GM12864 (cell line): ENCODE measurements at regions not wholly inside any gene's neighbourhood (a gene's known extent, or its start where the extent isn't known, plus 50 kb on each side); places are given as distances from the start of the nearest gene placed in this dataset.
"Not testable (repeated sequence)": the region's sequence is repeated elsewhere in the genome, so short reads cannot be mapped to it uniquely, and the experiment has no call there.

Experiments used
- DNase-seq: peaks from one replicate; pipeline ENCODE4 v3.0.0-alpha.2; 2011; ENCODE audit warnings: low read depth
- H3K4me3 ChIP-seq: 2 replicates; pipeline ENCODE4 v1.5.1; 2011; ENCODE audit warnings: mild to moderate bottlenecking, low read depth, low read length, control low read depth
- TF ChIP-seq, protein P1 (sequence below): IDR thresholded peaks from 2 replicates; pipeline ENCODE4 v1.5.1; 2011; ENCODE audit warnings: low read depth, mild to moderate bottlenecking, moderate library complexity, low read length, control low read depth, inconsistent platforms; ENCODE audit errors: missing control alignments

DNA sequence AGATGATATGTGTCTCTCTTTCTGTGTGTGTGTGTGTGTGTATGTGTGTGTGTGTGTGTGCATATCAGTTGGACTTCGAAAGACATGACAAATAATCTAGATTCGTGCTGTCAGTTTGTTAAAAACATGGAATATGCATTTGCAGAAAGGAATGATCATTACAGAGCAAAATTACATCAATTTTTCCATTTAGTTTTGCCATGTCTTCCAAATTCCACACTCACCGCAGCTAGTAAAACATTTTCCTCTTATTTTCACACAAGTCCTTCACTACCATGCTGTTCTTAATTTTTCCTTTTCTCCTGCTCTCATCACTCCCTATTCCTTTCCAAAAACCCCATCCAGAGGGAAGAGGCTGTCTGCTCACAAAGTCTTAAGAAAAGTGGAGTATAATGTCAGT lies 1191.4 kb upstream of the SLC39A10 start:
- no peak for DNase-seq
- H3K4me3 ChIP-seq, result no peak overlapping the region
- TF ChIP-seq, protein P1, sequence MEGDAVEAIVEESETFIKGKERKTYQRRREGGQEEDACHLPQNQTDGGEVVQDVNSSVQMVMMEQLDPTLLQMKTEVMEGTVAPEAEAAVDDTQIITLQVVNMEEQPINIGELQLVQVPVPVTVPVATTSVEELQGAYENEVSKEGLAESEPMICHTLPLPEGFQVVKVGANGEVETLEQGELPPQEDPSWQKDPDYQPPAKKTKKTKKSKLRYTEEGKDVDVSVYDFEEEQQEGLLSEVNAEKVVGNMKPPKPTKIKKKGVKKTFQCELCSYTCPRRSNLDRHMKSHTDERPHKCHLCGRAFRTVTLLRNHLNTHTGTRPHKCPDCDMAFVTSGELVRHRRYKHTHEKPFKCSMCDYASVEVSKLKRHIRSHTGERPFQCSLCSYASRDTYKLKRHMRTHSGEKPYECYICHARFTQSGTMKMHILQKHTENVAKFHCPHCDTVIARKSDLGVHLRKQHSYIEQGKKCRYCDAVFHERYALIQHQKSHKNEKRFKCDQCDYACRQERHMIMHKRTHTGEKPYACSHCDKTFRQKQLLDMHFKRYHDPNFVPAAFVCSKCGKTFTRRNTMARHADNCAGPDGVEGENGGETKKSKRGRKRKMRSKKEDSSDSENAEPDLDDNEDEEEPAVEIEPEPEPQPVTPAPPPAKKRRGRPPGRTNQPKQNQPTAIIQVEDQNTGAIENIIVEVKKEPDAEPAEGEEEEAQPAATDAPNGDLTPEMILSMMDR, result no peak

DNA sequence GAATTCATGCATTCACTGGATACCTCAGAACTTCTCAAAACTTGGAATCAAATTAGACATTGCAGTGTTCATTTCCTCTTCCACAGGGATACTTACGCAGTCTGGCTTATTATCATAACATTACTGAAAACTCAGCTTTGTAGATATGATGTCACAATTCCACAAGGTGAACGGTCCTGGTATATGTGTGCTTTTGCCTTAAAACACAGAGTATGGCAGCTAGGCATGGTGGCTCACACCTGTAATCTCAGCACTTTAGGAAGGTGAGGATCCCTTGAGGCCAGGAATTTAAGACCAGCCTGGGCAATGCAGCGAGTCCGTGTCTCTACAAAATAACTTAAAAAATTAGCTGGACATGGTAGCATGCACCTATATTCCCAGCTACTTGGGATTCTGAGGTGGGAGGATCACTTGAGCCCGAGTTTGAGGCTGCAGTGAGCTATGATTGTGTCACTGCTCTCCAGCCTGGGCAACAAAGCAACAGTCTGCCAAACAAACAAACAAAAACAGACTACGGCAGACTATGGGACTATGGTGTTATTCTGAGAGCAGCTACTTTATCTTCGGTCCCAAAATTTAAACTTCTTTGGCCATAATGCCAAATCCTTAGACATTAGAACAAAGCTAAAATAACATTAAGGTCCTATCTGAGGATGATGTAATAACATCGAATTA lies 1191.9 kb upstream of the SLC39A10 start:
- no peak for DNase-seq
- no peak overlapping the region for H3K4me3 ChIP-seq
- TF ChIP-seq, protein P1, result no peak

DNA sequence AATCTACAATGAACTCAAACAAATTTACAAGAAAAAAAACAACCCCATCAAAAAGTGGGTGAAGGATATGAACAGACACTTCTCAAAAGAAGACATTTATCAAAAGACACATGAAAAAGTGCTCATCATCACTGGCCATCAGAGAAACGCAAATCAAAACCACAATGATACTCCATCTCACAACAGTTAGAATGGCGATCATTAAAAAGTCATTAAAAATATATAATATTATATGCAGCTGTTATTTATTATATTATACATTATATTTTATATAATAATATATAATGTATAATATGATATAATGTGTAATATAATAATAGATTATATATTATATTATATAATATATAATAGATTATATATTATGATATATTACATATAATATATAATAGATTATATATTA lies 1194.1 kb upstream of the SLC39A10 start:
- not testable (repeated sequence) for H3K4me3 ChIP-seq, DNase-seq

DNA sequence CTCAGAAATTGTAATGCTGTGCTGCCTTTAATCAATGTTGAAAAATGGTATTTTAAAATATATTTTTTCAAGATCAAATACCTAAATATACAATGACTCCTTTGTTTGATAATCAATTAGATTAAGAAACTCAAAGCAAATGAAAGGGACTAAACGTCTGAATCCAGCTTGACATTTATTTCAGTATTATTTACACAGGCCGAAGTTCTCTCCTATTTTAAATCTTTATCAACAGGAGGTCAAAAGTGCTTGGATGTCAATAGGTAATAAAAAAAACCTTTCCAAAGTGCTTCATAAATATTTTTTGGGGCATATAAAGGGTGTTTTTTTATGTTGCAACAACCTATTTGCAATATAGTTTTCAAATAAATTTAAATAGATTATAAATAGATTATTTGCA lies 1201.7 kb upstream of the SLC39A10 start:
- TF ChIP-seq, protein P1, result no peak
- DNase-seq, result no peak

DNA sequence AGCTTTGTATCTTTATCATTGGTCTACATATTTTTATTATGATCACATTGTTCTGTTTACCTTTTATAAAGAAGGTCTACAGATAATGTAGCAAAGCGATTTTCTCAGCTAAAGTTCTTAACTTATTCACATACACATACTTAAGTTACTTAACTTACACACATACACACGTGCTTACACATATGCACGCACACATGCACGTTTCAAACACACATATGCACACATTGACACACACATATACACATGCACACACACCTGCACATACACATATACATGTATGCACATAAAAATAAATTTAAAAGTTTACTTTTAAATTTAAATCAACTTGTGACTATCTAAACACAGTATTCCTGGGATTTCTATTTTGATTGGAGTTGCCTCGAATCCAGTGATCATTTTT lies 1204.5 kb upstream of the SLC39A10 start:
- DNase-seq, result no peak
- no peak overlapping the region for H3K4me3 ChIP-seq
- TF ChIP-seq, protein P1, result no peak

More for the DNA sequence above, 1201.7 kb upstream of the SLC39A10 start:
- no peak overlapping the region for H3K4me3 ChIP-seq

DNA sequence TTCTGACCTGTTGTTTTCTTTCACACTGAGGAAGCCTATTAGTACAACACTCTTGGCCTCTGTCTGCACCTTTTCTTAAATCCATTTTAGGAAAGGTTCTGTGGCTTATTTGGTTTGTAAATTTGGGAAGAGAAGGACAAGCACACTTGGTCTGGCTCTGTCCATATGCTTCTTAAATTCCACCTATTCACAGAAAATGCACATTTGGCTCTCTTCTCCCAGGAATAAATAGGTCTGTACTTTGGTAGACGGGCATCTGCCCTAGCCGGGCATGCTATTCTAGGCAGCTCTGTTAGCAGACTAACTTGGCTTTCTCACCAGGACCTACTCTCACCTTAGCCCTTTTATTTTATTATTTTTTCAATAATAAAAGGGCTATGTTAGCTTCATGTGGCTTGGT lies 1211.8 kb upstream of the SLC39A10 start:
- DNase-seq, result no peak
- H3K4me3 ChIP-seq, result no peak overlapping the region
- TF ChIP-seq, protein P1, result no peak

DNA sequence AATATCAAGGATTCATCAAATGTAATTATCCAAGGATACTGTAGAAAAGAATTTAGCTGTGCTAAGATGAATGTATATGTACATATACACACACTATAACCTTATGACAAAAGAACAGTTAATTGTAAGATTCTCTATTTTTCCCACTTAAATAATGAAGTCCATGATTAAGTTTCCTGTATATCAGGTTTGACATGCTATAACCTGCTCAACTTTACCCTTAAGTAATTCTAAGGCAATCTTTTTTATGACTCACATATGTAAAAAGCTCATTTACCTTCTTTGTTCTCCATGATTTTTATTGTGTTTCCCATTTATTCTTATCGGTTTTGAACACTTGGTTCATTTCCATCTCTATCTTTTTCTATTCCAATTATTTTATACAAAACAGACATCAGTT lies 1213.1 kb upstream of the SLC39A10 start:
- H3K4me3 ChIP-seq, result no peak overlapping the region
- TF ChIP-seq, protein P1, result no peak
- DNase-seq, result no peak
